ENCODE measurements at regions not wholly inside any gene's neighbourhood (a gene's known extent, or its start where the extent isn't known, plus 50 kb on each side); places are given as distances from the start of the nearest gene placed in this dataset.

DNA sequence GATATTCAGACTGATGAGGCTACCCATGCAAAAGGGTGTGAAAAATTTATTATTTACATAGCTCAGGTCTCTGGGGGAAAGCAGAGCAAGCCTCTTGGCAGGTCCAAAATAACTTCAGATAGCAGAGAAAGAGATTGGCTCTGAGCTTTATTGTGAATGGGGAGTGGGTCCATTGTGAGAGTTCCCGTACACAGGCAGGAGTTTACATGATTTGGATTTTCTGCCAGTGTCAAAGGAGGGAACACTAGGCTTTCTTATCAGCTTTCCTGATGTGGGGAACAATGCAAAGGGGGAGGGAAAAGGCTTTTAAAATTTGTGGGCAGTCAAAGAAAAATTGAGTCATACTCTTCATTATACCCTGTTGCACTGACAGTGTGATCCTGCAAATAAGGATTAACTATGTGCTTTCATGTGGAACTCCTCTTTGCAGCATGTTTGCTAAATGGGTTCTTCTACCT is 615.0 kb upstream of the RIOK2 start:
- TF ChIP-seq POLR2A (IDR thresholded peaks at IDR 0.05; ENCODE audit: low read depth, low read length) (no peak), SPI1 (IDR thresholded peaks at IDR 0.05; ENCODE audit: low read depth, low read length) (no peak), PAX5 (IDR thresholded peaks at IDR 0.05; ENCODE audit: insufficient read depth, low read length, severe bottlenecking) (no peak), POLR2AphosphoS5 (IDR thresholded peaks at IDR 0.05; ENCODE audit: low read depth, low read length) (no peak), TAF1 (IDR thresholded peaks at IDR 0.05; ENCODE audit: low read depth, low read length) (no peak), POU2F2 (IDR thresholded peaks at IDR 0.05; ENCODE audit: low read depth, low read length) (no peak)
- no peak for FAIRE-seq
- no peak for DNase-seq (ENCODE audit: insufficient read length, low spot score)

DNA sequence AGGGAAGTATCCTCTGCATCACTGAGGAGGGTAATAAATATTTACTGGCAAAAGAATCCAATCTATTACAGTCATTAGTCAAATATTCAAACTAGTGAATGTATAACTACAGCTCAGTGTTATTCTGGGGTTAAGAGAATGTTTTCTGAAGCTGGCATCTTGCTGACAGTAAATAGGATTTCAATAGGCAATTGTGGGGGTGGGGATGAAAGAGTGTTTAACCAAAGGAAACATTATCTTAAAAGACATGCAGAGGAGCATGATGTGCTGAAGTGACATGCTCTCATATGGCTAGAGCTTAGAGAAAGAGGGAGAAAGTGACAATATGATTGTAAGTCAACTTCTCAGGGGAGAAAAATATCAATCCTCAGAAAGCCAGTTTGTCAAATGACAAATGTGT is 618.4 kb upstream of the RIOK2 start:
- FAIRE-seq (no peak), DNase-seq (ENCODE audit: insufficient read length, low spot score) (no peak)
- TF ChIP-seq POLR2A (IDR thresholded peaks at IDR 0.05; ENCODE audit: low read depth, low read length), result no peak
- no peak for TF ChIP-seq PAX5 (IDR thresholded peaks at IDR 0.05; ENCODE audit: insufficient read depth, low read length, severe bottlenecking)
- no peak for TF ChIP-seq POLR2AphosphoS5 (IDR thresholded peaks at IDR 0.05; ENCODE audit: low read depth, low read length)
- no peak for TF ChIP-seq SPI1 (IDR thresholded peaks at IDR 0.05; ENCODE audit: low read depth, low read length)
- TF ChIP-seq TAF1 (IDR thresholded peaks at IDR 0.05; ENCODE audit: low read depth, low read length), result no peak
- TF ChIP-seq POU2F2 (IDR thresholded peaks at IDR 0.05; ENCODE audit: low read depth, low read length), result no peak

DNA sequence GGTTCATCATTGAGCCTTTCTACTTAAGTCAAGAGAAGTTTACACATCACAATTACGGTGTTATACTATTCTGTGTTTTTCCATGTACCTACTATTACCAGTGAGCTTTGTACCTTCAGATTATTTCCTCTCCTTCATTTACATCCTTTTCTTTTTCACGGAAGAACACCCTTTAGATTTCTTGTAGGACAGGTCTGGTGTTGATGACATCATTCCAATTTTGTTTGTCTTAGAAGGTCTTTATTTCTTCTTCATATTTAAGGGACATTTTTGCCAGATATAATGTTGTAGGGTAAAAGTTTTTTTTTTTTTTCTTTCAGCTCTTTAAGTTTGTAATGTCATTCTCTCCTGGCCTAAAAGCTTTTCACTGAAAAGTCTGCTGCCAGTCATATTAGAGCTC is 637.1 kb upstream of the RIOK2 start:
- TF ChIP-seq TAF1 (IDR thresholded peaks at IDR 0.05; ENCODE audit: low read depth, low read length), result no peak
- no peak for TF ChIP-seq POLR2A (IDR thresholded peaks at IDR 0.05; ENCODE audit: low read depth, low read length)
- TF ChIP-seq POU2F2 (IDR thresholded peaks at IDR 0.05; ENCODE audit: low read depth, low read length), result no peak
- no peak for TF ChIP-seq PAX5 (IDR thresholded peaks at IDR 0.05; ENCODE audit: insufficient read depth, low read length, severe bottlenecking)
- no peak for TF ChIP-seq SPI1 (IDR thresholded peaks at IDR 0.05; ENCODE audit: low read depth, low read length)
- TF ChIP-seq POLR2AphosphoS5 (IDR thresholded peaks at IDR 0.05; ENCODE audit: low read depth, low read length), result no peak
- no peak for DNase-seq (ENCODE audit: insufficient read length, low spot score)
- FAIRE-seq, result no peak

DNA sequence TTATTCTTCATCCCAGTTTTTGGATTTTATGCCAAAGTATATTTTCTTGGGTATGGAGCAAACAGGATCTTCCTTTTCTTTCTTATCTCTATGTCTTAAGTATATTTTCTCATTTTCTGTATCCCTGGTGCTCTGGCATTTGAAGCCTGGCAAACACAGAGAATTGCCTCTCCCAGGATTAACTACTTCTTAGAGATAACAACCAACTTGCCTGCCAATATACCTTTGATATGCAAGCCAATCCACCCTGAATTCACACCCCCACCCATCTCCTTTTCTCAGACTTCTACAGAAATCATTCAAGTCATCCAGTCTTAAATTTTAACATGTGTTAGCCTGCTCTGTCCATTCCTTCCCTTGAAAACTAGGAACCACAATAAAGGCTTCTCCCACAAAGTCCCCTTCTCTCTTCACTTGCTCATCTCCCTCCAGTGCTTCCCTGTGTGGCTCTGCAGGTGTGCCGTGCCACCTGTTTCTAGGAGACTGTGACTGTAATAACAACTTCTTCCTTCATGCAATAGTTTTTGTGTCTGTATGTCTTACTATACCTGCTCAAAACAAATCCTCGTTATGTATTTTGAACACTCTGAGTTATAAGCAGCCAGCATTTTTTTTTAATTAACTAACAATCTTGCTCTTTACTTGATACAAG is 649.7 kb upstream of the RIOK2 start:
- no peak for FAIRE-seq
- TF ChIP-seq SPI1 (IDR thresholded peaks at IDR 0.05; ENCODE audit: low read depth, low read length) (no peak), PAX5 (IDR thresholded peaks at IDR 0.05; ENCODE audit: insufficient read depth, low read length, severe bottlenecking) (no peak), POLR2AphosphoS5 (IDR thresholded peaks at IDR 0.05; ENCODE audit: low read depth, low read length) (no peak), TAF1 (IDR thresholded peaks at IDR 0.05; ENCODE audit: low read depth, low read length) (no peak), POLR2A (IDR thresholded peaks at IDR 0.05; ENCODE audit: low read depth, low read length) (no peak), POU2F2 (IDR thresholded peaks at IDR 0.05; ENCODE audit: low read depth, low read length) (no peak)

DNA sequence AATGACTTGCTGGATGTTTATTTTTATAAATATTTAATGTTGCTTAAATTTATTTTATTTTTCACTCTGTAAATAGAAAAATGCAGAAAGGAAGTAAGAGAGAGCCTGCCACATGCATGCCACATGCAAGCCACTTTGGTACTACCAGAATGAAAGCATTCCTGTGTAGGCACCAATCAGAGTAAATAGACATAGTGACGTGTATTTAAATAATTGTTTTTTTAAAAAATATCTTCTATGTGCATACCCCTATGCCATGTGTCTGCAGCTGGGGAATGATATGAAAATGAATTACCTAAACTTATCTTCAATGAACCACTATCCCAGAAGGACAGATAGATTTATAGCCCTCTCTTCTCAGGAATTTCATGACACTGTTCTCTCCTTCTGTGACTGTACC is 651.5 kb upstream of the RIOK2 start:
- FAIRE-seq, result no peak
- TF ChIP-seq POLR2A (IDR thresholded peaks at IDR 0.05; ENCODE audit: low read depth, low read length), result no peak
- no peak for TF ChIP-seq PAX5 (IDR thresholded peaks at IDR 0.05; ENCODE audit: insufficient read depth, low read length, severe bottlenecking)
- no peak for TF ChIP-seq TAF1 (IDR thresholded peaks at IDR 0.05; ENCODE audit: low read depth, low read length)
- TF ChIP-seq SPI1 (IDR thresholded peaks at IDR 0.05; ENCODE audit: low read depth, low read length), result no peak
- no peak for TF ChIP-seq POU2F2 (IDR thresholded peaks at IDR 0.05; ENCODE audit: low read depth, low read length)
- no peak for TF ChIP-seq POLR2AphosphoS5 (IDR thresholded peaks at IDR 0.05; ENCODE audit: low read depth, low read length)
- DNase-seq (ENCODE audit: insufficient read length, low spot score), result no peak

More for the DNA sequence above, 649.7 kb upstream of the RIOK2 start:
- no peak for DNase-seq (ENCODE audit: insufficient read length, low spot score)

DNA sequence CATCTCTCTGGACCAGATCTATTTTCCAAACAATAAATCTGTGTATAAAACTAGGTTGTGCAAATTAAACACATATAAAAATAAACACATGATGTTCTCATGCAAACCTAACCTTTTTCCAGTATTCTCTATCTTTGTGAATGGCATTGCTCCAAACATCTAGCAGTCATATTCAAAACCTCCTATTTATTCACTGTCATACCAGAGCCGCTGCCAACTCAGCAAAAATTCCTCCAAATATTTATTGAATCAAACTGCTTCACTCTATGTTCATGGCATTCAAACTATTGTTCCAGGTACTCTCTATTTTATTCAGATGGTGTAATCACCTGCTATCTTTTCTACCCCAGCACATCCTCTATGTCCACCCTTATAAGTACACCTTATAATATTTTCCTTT is 652.1 kb upstream of the RIOK2 start:
- DNase-seq (ENCODE audit: insufficient read length, low spot score), result no peak
- TF ChIP-seq POU2F2 (IDR thresholded peaks at IDR 0.05; ENCODE audit: low read depth, low read length), result no peak
- TF ChIP-seq PAX5 (IDR thresholded peaks at IDR 0.05; ENCODE audit: insufficient read depth, low read length, severe bottlenecking), result no peak
- no peak for TF ChIP-seq SPI1 (IDR thresholded peaks at IDR 0.05; ENCODE audit: low read depth, low read length)
- no peak for TF ChIP-seq POLR2A (IDR thresholded peaks at IDR 0.05; ENCODE audit: low read depth, low read length)
- TF ChIP-seq POLR2AphosphoS5 (IDR thresholded peaks at IDR 0.05; ENCODE audit: low read depth, low read length), result no peak
- TF ChIP-seq TAF1 (IDR thresholded peaks at IDR 0.05; ENCODE audit: low read depth, low read length), result no peak
- no peak for FAIRE-seq

DNA sequence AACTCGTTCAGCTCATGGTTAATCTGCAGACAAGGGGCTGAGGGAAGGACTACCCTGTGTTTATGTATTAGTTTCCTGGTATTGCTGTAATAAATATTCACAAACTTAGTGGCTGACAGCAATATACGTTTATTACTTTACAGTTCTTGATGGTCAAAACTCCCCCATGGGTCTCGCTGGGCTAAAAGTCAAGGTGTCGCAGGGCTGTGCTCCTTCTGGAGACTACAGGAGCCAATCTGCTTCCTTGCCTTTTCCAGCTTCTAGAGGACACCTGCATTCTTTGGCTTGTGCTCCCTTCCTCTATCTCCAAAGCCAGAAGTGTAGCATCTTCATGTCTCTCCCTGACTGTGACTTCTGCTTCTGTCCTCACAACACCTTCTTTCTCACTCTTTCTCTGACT is 653.8 kb upstream of the RIOK2 start:
- no peak for TF ChIP-seq SPI1 (IDR thresholded peaks at IDR 0.05; ENCODE audit: low read depth, low read length)
- TF ChIP-seq TAF1 (IDR thresholded peaks at IDR 0.05; ENCODE audit: low read depth, low read length), result no peak
- TF ChIP-seq POU2F2 (IDR thresholded peaks at IDR 0.05; ENCODE audit: low read depth, low read length), result no peak
- no peak for TF ChIP-seq POLR2A (IDR thresholded peaks at IDR 0.05; ENCODE audit: low read depth, low read length)
- no peak for TF ChIP-seq POLR2AphosphoS5 (IDR thresholded peaks at IDR 0.05; ENCODE audit: low read depth, low read length)
- no peak for TF ChIP-seq PAX5 (IDR thresholded peaks at IDR 0.05; ENCODE audit: insufficient read depth, low read length, severe bottlenecking)
- FAIRE-seq, result no peak

DNA sequence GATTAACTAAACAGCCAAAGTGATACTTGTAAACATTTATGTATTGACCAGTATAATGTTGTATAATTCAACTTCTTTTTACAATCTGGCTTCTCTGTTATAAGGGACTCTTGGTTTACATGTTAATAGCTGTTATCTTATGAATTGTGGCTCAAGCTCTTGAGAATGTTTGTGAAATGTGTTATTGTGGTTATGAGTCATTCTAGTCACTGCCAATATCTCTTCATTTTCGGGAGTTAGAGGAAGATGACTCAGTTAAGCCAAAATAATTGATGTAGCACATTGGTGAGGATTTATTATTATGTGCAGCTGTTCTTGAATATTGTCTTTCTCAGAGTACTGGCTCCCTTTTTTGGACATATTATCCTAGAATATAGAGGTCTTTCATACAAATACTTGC is 655.2 kb upstream of the RIOK2 start:
- FAIRE-seq (peak; percentile 80), DNase-seq (ENCODE audit: insufficient read length, low spot score) (no peak)
- no peak for TF ChIP-seq SPI1 (IDR thresholded peaks at IDR 0.05; ENCODE audit: low read depth, low read length)
- TF ChIP-seq POLR2AphosphoS5 (IDR thresholded peaks at IDR 0.05; ENCODE audit: low read depth, low read length), result no peak
- no peak for TF ChIP-seq TAF1 (IDR thresholded peaks at IDR 0.05; ENCODE audit: low read depth, low read length)
- TF ChIP-seq PAX5 (IDR thresholded peaks at IDR 0.05; ENCODE audit: insufficient read depth, low read length, severe bottlenecking), result no peak

More for the DNA sequence above, 653.8 kb upstream of the RIOK2 start:
- DNase-seq (ENCODE audit: insufficient read length, low spot score), result no peak

DNA sequence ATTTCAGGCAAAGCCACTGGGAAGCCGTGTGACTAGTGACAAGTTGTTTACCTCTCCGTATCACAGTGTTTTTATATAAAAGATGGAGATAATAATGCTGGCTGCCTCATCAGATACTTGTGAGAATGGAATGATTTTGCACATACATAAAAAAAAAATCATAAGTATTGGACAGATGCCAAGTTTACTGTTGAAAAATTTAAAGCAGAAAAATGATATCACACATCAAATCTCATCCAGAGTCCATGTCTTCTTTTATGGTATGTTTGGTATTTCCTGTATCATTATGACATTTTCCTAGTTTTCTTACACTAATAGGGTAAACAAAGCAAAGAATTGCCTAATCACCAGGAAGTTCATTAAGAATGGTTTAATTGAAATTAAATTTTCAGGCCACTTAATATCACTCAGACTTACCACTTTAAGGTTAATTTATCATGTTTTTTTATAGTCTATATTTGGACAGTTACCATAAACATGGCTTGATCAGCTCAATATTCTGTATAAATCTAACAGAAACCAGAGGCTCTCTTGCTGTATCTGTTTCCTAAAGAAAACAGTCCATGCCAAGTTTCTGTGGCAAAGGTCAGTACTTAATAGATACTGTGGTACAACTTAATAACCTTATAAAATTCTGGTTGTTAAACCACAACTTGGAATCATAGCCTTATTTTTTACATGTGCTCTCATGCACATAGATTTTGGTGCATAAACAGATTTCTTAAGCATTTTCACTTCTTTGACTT is 656.5 kb upstream of the RIOK2 start:
- TF ChIP-seq PAX5 (IDR thresholded peaks at IDR 0.05; ENCODE audit: insufficient read depth, low read length, severe bottlenecking), result no peak
- TF ChIP-seq SPI1 (IDR thresholded peaks at IDR 0.05; ENCODE audit: low read depth, low read length), result no peak
- no peak for TF ChIP-seq POLR2AphosphoS5 (IDR thresholded peaks at IDR 0.05; ENCODE audit: low read depth, low read length)
- TF ChIP-seq POU2F2 (IDR thresholded peaks at IDR 0.05; ENCODE audit: low read depth, low read length), result no peak
- no peak for TF ChIP-seq POLR2A (IDR thresholded peaks at IDR 0.05; ENCODE audit: low read depth, low read length)
- TF ChIP-seq TAF1 (IDR thresholded peaks at IDR 0.05; ENCODE audit: low read depth, low read length), result no peak
- FAIRE-seq (no peak), DNase-seq (ENCODE audit: insufficient read length, low spot score) (no peak)
